SH-SY5Y (cell line): ENCODE measurements at regions not wholly inside any gene's neighbourhood (a gene's known extent, or its start where the extent isn't known, plus 50 kb on each side); places are given as distances from the start of the nearest gene placed in this dataset.

Experiments used
- GATA2 ChIP-seq: IDR thresholded peaks from 2 replicates; pipeline ENCODE4 v1.6.1; 2011; ENCODE audit warnings: mild to moderate bottlenecking, low read depth, low read length
- GATA3 ChIP-seq: IDR thresholded peaks from 2 replicates; pipeline ENCODE4 v1.6.1; 2011; ENCODE audit warnings: low read depth, mild to moderate bottlenecking, low read length, moderate library complexity

GRCh38 chr2:67729474-67729873 is 332.3 kb downstream of the ETAA1 start:
- TF ChIP-seq GATA2 (no peak), GATA3 (no peak)

- TF ChIP-seq GATA3 (no peak), GATA2 (no peak)
These were observed 329.3 kb downstream of the C1D start for GRCh38 chr2:67733517-67733916.

DNA sequence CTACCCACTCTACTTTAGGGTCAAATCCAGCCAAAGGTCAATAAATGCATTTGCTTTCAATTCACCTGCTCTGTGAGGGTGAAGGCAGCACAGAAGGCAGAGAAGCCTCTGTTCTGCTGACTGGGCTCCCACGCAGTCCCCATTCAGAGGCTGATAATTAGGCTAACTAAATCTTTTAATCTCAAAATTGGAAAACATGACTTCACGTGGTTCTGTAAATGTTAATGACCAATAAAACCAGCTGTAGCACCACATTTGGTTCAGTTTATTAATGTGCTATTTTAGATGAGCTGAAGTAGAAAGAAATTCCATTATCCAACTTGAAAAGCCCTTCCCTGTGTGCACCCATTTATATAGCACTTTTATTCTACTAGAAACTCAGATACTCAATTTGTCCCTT is 310.6 kb downstream of the C1D start:
- TF ChIP-seq GATA2 (no peak), GATA3 (no peak)

DNA sequence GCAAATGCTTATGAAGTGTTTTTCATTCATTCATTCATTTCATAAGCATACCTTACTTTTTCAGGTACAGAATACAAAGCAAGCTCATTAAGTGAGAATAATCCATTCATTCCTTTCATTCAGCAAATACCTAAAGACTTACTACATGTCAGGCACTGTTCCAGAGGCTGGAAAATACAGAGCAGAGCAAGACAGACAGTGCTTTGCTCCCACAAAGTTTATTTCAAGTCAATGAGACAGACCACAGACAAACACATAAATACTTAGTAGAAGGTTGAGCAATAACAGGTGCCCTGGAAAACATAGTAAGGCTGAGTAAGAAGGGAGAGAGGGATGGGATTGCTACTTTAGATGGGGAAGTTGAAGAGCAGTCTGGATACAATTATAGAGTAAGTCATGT is 309.8 kb downstream of the C1D start:
- TF ChIP-seq GATA3 (no peak), GATA2 (no peak)

DNA sequence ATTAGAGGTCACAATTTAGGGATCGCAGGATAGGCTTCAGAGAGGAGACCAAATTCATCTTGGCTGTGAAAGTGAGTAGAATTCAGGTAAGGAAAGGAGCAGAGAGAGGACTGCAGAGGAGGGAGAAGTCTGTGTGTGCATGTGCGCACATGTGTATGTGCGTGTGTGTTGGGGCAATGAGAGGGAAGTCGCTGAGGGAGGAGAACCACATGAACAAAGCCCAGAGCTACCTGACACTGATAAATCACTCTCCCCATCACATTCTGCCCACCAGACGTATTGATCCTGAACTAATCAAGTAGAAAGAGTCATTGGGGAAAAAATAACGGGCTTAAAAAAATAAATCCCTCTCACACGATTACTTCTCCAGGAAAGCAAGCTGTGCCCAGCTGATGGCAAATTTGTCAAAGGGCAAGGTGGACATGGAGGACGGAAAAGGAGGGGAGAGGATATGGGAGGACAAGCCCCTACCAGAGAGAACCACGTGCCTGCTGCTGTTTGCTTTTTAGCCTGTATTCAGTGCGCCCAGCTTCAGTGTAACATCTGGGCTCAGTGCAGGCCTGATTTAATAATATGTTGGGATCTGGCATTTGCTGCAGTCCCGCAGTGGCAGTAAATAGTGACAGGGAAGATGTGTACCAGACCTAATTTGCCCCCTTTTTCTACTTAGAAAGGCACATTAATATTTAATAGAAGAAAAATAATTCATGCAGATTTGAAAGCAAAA is 307.5 kb downstream of the C1D start:
- TF ChIP-seq GATA3, result no peak
- no peak for TF ChIP-seq GATA2

DNA sequence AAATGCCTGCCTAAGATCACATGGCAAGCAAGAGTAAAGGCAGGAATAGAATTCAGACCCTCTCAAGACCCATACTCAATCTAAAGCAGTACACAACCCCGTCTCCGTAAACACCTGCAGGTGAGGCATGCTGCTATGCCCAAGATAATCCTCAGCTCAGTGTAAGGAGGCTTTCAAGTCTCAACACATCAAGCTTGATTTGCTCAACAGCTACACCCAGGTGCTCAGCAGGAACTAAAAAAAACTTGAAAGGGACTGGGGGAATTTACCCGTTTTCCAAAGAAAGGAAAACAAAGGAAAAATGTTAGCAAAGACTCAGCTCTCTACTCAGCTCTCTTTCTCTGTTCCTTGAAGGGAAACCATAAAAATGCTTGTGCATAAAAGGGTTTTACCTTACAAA is 301.8 kb downstream of the C1D start:
- TF ChIP-seq GATA2, result no peak

- TF ChIP-seq GATA3 (no peak), GATA2 (no peak)
These were observed 291.4 kb downstream of the C1D start for GRCh38 chr2:67771380-67771779.

- no peak for TF ChIP-seq GATA3
- TF ChIP-seq GATA2, result no peak
These were observed 290.3 kb downstream of the C1D start for GRCh38 chr2:67772216-67773170.

DNA sequence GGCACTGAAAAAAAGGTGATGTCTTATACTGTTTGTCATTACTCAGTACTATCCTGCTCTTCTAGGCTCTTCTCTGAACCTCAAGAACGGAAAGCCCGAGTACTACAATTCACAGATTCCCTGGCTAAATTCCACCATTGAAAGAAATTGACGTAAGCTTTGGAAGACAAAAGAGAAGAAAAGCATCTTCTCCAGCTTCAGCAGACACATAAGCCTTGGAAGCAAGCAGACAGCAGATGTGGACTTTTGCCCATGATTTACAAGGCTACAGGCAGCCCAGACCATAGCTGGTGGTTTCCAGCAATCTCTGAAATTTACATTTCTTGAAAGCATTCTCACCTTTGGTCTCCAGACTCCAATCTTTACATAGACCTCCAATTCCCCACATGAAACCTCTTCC is 289.0 kb downstream of the C1D start:
- no peak for TF ChIP-seq GATA2
- TF ChIP-seq GATA3, result no peak

DNA sequence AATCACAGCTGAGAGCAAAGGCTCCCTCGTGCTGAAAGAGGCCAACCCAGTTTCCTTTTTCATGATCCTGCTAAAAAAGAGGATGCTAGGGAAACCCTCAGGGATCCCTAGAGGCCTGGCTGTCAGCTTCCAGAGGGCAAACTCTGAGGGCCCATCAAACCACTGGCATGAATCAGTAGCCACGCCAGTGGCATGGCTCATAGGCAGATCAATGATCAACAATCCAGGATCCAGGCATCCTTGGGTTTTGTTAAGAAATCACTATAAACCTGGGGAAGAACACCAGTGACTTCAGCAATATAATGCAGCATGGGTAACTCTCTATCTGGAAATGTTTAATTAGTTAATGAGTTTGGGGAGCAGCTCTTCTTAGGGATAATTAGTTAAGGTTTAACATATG is 286.5 kb downstream of the C1D start:
- TF ChIP-seq GATA2 (no peak), GATA3 (no peak)

DNA sequence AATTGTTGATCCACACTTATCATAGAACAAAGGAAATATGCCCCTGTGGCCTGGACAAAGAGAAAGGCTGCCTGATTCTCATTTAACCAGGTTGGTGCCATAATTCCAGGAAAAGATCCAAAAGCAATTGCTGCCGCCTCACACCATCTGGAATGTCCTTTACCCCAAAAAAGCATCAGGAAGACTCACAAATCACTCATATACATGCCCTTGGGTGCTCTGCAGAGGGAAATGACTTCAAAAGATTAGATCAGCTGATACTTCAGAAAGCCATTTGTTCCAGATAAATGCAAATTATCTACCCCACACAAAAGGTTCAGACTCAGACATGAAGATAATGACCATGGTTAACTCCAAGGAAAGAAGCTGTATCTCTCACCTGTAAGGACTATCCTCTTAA is 285.8 kb downstream of the C1D start:
- TF ChIP-seq GATA2 (peak; percentile 71; the same call in 1 of the 2 replicates), GATA3 (peak; percentile 72)

- TF ChIP-seq GATA2 (no peak), GATA3 (no peak)
These were observed 284.9 kb downstream of the C1D start for GRCh38 chr2:67777836-67778429.

DNA sequence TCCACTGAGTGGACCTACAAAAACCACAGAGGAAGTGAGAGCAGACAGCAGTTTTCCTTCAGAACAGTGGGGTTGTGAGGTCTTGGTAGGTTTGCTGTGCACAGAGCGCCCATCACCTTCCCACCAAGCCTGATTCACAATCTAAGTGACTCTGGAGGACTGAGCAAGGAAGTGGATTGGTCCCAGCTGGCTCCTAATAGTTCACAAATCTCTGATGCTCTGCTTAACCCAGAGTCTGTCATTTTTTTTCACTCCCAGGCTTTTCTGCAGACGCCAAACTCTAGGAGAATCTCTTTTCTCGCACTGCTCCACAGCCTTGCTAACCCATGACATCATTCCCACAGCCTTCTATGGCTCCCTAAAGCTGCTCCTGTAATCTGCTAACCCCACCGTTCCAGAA is 280.4 kb downstream of the C1D start:
- TF ChIP-seq GATA2 (no peak), GATA3 (no peak)

- no peak for TF ChIP-seq GATA3
- no peak for TF ChIP-seq GATA2
These were observed 279.8 kb downstream of the C1D start for GRCh38 chr2:67783026-67783425.
